GM19455 (cell line): ENCODE measurements at regions not wholly inside any gene's neighbourhood (a gene's known extent, or its start where the extent isn't known, plus 50 kb on each side); places are given as distances from the start of the nearest gene placed in this dataset.

Experiments used
- ATAC-seq: cut with Tn5 transposase; IDR thresholded peaks from one replicate; pipeline ENCODE4 v1.9.1; 2021; ENCODE audit not compliant: unreplicated experiment

- ATAC-seq: no peak
Observed at GRCh38 chr16:79271583-79271982, 329.0 kb downstream of the MAF start.

GRCh38 chr16:79270011-79270410, 330.5 kb downstream of the MAF start:
- ATAC-seq: no peak

- ATAC-seq: peak; percentile 94
Observed at GRCh38 chr16:79269211-79269863, 331.2 kb downstream of the MAF start.

- no peak for ATAC-seq
Observed at GRCh38 chr16:79267781-79268180, 332.8 kb downstream of the MAF start.

GRCh38 chr16:79267146-79267545, 333.4 kb downstream of the MAF start:
- ATAC-seq: no peak

GRCh38 chr16:79265701-79266100, 334.8 kb downstream of the MAF start:
- no peak for ATAC-seq

GRCh38 chr16:79265196-79265595, 335.3 kb downstream of the MAF start:
- ATAC-seq: no peak

- no peak for ATAC-seq
Observed at GRCh38 chr16:79264237-79265109, 336.1 kb downstream of the MAF start.

- no peak for ATAC-seq
Observed at GRCh38 chr16:79263425-79263824, 337.1 kb downstream of the MAF start.
